ENCODE measurements at regions not wholly inside any gene's neighbourhood (a gene's known extent, or its start where the extent isn't known, plus 50 kb on each side); places are given as distances from the start of the nearest gene placed in this dataset.

DNA sequence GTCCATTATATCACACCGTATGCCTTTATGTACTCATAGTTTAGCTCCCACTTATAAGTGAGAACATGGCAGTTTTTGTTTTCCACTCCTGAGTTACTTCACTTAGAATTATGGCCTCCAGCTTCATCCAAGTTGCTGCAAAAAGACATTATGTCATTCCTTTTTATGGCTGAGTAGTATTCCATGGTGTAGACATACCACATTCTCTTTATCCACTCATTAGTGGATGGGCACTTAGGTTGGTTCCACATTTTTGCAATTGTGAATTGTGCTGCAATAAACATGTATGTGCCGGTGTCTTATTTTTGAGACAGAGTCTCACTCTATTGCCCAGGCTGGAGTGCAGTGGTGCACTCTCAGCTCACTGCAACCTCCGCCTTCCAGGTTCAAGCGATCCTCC is 74.1 kb upstream of the IQSEC1 start:
- TF ChIP-seq, protein P1, sequence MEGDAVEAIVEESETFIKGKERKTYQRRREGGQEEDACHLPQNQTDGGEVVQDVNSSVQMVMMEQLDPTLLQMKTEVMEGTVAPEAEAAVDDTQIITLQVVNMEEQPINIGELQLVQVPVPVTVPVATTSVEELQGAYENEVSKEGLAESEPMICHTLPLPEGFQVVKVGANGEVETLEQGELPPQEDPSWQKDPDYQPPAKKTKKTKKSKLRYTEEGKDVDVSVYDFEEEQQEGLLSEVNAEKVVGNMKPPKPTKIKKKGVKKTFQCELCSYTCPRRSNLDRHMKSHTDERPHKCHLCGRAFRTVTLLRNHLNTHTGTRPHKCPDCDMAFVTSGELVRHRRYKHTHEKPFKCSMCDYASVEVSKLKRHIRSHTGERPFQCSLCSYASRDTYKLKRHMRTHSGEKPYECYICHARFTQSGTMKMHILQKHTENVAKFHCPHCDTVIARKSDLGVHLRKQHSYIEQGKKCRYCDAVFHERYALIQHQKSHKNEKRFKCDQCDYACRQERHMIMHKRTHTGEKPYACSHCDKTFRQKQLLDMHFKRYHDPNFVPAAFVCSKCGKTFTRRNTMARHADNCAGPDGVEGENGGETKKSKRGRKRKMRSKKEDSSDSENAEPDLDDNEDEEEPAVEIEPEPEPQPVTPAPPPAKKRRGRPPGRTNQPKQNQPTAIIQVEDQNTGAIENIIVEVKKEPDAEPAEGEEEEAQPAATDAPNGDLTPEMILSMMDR (IDR thresholded peaks at IDR 0.05; ENCODE audit: low read depth, low read length), result no peak
- TF ChIP-seq EZH2phosphoT487 (IDR thresholded peaks at IDR 0.05; ENCODE audit: low read depth), result no peak
